HS-5 (cell line): ENCODE measurements at regions not wholly inside any gene's neighbourhood (a gene's known extent, or its start where the extent isn't known, plus 50 kb on each side); places are given as distances from the start of the nearest gene placed in this dataset.
"Not testable (repeated sequence)": the region's sequence is repeated elsewhere in the genome, so short reads cannot be mapped to it uniquely, and the experiment has no call there.

ENCODE experiments used
- DNase-seq: peaks from one replicate; pipeline ENCODE4 v3.0.0-alpha.2; 2012; ENCODE audit warnings: low read depth

- DNase-seq, result no peak
Observed at GRCh38 chr6:55058682-55059081, 115.6 kb upstream of the HCRTR2 start.

- DNase-seq, result no peak
Observed at GRCh38 chr6:55064711-55065420, 109.4 kb upstream of the HCRTR2 start.

DNA sequence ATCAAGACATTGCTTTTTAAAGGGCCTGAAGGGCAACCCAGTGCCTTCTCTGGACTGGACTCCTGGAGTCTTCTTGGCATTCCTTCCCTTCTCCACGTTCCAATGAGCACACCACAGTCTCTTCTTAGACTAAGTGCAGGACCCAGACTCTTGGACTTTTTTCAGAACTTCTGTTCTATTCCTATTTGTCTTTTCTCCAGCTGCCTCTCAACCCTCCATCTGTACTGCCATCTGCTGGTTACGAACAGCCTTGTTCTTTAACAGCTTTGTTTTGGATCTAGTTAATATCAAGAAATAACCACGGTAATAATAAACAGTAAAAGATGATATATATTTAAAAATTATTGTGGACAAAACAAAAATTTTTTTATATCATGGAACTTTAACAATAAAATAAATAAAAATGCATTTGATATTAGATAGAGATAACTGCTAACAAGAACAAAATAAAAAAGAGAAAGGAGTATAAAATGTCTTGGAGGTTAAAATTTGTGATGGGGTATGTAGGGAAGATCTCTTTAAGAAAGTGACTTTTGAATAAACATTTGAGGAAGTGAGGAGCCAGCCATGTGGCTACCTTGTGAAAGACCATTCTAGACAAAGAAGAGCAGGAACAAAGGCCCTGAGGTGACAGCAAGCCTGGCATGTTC, 105.1 kb upstream of the HCRTR2 start:
- peak; percentile 22 for DNase-seq

GRCh38 chr6:55082021-55082420, 92.3 kb upstream of the HCRTR2 start:
- no peak for DNase-seq

DNA sequence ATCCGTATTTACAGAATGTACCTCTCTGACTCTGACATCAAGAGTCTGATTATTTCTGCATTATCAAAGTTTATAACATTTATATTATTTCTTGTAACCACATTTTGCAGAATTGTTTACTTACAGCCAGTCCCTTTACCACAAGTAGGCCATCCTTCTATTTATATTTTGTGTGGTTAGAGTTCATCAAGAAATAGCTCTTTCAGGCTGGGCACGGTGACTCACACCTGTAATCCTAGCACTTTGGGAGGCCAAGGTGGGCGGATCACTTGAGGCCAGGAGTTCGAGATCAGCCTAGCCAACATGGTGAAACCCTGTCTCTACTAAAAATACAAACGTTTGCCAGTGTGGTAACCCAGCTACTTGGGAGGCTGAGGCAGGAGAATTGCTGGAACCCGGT, 86.3 kb upstream of the HCRTR2 start:
- not testable (repeated sequence) for DNase-seq

GRCh38 chr6:55088902-55089301, 85.4 kb upstream of the HCRTR2 start:
- DNase-seq, result no peak

GRCh38 chr6:55089325-55089724, 85.0 kb upstream of the HCRTR2 start:
- no peak for DNase-seq

DNA sequence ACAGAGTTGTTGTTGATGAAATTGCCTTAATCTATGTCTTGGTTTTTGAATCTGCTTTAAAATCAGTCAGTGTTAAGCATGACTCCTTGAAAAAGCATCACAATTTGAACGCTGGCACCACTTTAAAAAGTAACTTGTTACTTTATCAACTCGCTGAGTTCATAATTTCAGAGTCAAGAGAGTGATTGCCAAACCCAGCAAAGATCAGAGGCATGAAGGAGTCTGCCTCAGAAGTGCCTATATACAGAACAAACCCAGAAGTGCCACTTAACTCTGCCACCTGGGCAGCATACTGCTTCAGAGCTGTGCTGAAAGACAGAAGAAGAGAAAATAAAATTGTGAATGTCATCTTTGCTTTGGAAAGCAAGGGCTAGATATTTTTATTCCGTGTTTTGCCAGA, 73.6 kb upstream of the HCRTR2 start:
- DNase-seq, result no peak

- DNase-seq, result no peak
Observed at GRCh38 chr6:55101157-55101556, 73.2 kb upstream of the HCRTR2 start.

- no peak for DNase-seq
Observed at GRCh38 chr6:55108134-55109130, 65.9 kb upstream of the HCRTR2 start.

DNA sequence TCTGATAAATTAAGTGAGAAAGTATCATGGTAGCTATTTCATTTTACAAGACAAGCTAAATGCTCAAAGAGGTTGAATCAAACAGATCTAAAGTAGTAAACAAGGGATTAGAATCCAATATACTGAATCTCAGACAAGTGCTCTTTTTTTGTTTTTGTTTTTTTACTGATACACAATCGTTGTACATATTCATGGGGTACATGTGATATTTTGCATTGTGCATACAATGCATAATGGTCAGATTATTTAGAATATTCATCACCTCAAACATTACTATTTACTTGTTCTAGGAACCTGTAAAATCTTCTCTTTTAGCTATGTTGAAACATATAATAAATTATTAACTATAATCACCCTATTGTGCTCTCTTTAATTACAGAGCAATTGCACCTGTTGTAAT, 57.0 kb upstream of the HCRTR2 start:
- no peak for DNase-seq

GRCh38 chr6:55124241-55124640, 50.1 kb upstream of the HCRTR2 start:
- not testable (repeated sequence) for DNase-seq
